Inferior parietal cortex (tissue), 1 donor: ENCODE measurements at regions not wholly inside any gene's neighbourhood (a gene's known extent, or its start where the extent isn't known, plus 50 kb on each side); places are given as distances from the start of the nearest gene placed in this dataset.

ENCODE experiments used
- DNase-seq: peaks from one replicate; pipeline ENCODE4 v3.0.0-alpha.2; 2016; ENCODE audit errors: extremely low spot score

GRCh38 chr10:57786850-57787750 is 480.6 kb downstream of the IPMK start:
- DNase-seq, result no peak

- DNase-seq, result no peak
Measured at GRCh38 chr10:57786331-57786730, 481.4 kb downstream of the IPMK start.

- DNase-seq, result no peak
Measured at GRCh38 chr10:57785546-57785945, 482.1 kb downstream of the IPMK start.

- DNase-seq, result no peak
Measured at GRCh38 chr10:57785068-57785467, 482.6 kb downstream of the IPMK start.

GRCh38 chr10:57776688-57777432 is 490.8 kb downstream of the IPMK start:
- no peak for DNase-seq

GRCh38 chr10:57775250-57775649 is 492.4 kb downstream of the IPMK start:
- no peak for DNase-seq

GRCh38 chr10:57769298-57769697 is 498.4 kb downstream of the IPMK start:
- DNase-seq, result no peak

GRCh38 chr10:57759777-57760176 is 507.9 kb downstream of the IPMK start:
- DNase-seq, result no peak

GRCh38 chr10:57754803-57755202 is 512.9 kb downstream of the IPMK start:
- no peak for DNase-seq

GRCh38 chr10:57743711-57744110 is 524.0 kb downstream of the IPMK start:
- DNase-seq, result no peak

- DNase-seq, result no peak
Measured at GRCh38 chr10:57741751-57742150, 525.9 kb downstream of the IPMK start.

- no peak for DNase-seq
Measured at GRCh38 chr10:57723305-57723704, 544.4 kb downstream of the IPMK start.

- DNase-seq, result no peak
Measured at GRCh38 chr10:57716884-57717283, 550.8 kb downstream of the IPMK start.

GRCh38 chr10:57715233-57715632 is 552.5 kb downstream of the IPMK start:
- DNase-seq, result no peak

GRCh38 chr10:57707300-57707658 is 560.4 kb downstream of the IPMK start:
- DNase-seq, result no peak

GRCh38 chr10:57706576-57707299 is 561.0 kb downstream of the IPMK start:
- no peak for DNase-seq

- no peak for DNase-seq
Measured at GRCh38 chr10:57706016-57706415, 561.7 kb downstream of the IPMK start.

GRCh38 chr10:57699944-57700343 is 567.8 kb downstream of the IPMK start:
- no peak for DNase-seq

- DNase-seq, result no peak
Measured at GRCh38 chr10:57696641-57697040, 571.1 kb downstream of the IPMK start.

GRCh38 chr10:57694956-57695608 is 572.6 kb downstream of the IPMK start:
- DNase-seq, result no peak

GRCh38 chr10:57692255-57692980 is 575.3 kb downstream of the IPMK start:
- DNase-seq, result no peak
